Left renal pelvis (tissue), 4 donors: ENCODE measurements at regions not wholly inside any gene's neighbourhood (a gene's known extent, or its start where the extent isn't known, plus 50 kb on each side); places are given as distances from the start of the nearest gene placed in this dataset.
"Not testable (repeated sequence)": the region's sequence is repeated elsewhere in the genome, so short reads cannot be mapped to it uniquely, and the experiment has no call there.

ENCODE experiments used
- DNase-seq, 4 donors: peaks; one replicate each; pipeline ENCODE4 v3.0.0-alpha.2; 2013; ENCODE audit warnings: low read depth in 4 of 4, low spot score in 3 of 4

DNA sequence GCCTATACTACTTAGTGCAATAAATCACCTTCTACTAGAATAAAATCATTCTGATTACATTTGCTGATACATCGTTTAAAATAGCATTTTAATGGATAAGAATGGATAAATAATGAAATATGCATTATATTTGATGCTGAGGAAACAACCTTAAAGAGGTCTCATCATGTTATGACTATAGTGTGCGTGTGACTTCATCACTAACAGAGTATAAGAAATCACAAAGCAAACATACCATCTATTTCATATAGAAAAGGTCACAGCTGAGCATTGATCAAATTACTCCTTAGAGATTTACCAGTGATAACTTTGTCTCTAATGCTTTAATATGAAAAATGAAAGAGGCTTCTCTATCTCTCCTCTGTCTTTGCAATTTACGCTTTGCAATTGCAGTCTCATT, 1620.3 kb upstream of the SLC10A2 start:
- no peak for DNase-seq

DNA sequence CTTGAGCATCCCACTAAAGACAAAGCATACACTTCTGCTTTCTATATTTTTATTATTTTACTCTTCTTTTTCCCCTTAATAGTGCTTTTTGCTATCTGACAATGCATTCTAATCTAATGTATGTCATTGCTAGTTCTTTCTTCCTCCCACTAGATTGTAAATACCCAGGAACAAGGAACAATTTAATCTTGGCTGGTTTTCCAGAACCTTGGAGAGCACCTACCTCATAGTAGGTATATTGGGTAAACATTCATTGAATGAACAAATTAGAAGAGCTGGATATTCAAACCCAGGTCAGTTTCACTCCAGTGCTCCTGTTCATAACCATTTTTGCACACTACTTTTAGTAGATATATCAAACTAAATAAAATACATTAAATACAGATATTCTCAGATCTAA, 1617.6 kb upstream of the SLC10A2 start:
- DNase-seq, result peak in 1 of 4 donors; percentile 2

DNA sequence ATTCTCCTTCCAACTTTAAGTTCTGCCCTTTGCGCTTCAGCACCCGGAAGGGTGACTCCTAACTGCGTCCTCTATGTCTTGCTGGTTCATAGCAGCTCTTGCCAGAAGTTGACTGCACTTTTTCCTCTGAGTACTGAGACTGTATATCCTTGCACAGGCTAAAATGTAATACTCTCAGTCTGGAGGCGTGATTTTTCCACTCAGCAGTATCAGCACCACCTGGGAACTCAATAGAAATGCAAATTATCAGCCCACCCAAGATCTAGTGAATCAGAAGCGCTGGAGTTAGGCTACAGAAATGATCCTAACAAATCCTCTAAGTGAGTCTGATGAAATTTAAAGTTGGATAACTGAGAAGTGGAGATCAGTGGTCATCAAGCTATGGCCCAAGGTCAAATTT, 1611.9 kb upstream of the SLC10A2 start:
- DNase-seq, result no peak

DNA sequence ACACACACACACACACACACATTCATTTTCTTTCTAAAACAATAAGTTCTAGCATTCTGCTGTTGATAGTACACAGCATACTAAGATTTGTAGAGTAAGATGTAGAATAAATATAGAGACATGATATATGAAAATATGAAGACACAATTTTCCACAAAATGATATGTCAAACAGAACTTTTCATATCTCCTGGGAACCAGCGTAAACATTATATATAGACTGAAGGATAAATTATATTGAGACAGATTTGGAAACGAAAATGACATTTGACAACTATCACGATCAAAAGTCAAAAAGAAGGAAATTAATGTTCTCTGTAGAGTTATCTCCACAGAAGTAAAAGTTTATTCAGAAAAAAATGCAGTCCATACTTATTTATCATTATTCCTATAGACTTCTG, 1605.7 kb upstream of the SLC10A2 start:
- DNase-seq, result no peak

DNA sequence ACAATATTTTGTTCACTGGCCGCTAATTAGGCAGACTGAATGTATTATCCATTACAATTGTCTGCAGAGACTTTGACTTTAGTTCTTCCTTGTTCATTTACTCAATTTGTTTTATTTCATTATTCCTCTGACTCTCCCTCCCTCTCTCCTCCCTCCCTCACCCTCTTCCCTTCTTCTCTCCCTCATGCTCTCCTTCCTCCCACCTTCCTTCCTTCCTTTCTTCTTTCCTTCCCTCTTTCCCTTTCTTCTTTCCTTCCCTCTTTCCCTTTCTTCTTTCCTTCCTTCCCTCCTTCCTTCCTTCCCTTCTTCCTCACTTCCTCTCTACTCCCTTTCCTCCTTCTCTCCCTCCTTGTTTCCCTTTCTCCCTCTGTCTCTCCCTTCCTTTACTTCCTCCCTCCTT, 1591.0 kb upstream of the SLC10A2 start:
- no peak for DNase-seq

GRCh38 chr13:104650431-104650830, 1584.2 kb upstream of the SLC10A2 start:
- no peak for DNase-seq

DNA sequence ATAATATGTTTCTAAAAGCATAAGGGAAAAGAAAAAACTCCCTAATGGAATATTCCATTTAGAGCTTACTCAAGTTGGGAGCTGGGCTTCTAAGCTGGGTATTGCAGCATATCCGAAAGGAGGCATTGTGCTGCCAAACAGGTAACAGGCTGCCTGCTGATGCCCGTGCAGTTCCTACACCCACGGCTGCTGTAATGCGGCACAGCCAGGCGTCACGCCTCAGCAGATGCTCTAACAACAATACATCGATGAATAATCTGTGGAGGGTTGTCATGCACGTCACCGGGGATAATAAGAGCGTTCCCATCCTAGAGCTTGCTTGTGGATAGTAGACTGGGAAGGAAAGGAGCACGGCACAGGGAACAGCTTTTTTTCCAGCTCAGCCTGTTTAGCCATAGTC, 1582.1 kb upstream of the SLC10A2 start:
- no peak for DNase-seq

- no peak for DNase-seq
Measured at GRCh38 chr13:104645786-104646185, 1579.6 kb upstream of the SLC10A2 start.

DNA sequence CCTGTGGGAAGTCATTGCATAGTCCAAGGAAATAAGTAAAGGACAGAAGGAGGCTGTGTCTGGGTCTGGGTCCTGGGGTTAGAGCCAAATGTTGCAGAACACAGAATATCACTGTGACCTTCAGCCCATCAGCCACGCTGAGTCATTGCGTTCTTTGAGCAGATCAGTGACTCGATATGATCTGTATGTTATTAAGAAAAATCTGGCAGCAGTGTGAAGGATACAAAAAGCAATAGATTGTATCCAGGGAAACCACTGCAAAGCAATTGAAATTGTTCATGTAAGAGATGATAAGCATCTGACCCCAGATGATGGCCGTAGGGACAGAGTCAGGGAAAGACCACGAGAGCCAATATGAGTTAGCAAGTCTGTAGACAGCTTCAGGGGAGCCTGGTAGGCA, 1575.1 kb upstream of the SLC10A2 start:
- DNase-seq, result no peak

DNA sequence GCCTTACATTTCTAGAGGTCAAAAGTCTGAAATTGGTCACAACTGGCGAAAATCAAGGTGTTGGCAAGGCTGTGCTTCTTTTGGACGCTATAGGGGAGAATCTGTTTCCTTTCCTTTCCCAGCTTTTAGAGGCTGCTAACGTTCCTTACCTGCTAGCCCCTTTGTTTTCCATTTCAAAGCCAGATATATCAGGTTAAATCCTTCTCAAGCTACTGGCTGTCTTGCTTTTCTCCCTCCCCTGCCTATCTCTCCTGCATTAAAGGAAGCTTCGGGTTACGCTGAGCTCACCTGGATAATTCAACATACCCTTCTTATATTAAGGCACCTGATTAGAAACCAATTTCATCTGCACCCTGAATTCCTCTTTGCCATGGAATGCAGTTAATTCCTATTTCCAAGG, 1569.7 kb upstream of the SLC10A2 start:
- no peak for DNase-seq

GRCh38 chr13:104634016-104634415, 1567.8 kb upstream of the SLC10A2 start:
- no peak for DNase-seq

DNA sequence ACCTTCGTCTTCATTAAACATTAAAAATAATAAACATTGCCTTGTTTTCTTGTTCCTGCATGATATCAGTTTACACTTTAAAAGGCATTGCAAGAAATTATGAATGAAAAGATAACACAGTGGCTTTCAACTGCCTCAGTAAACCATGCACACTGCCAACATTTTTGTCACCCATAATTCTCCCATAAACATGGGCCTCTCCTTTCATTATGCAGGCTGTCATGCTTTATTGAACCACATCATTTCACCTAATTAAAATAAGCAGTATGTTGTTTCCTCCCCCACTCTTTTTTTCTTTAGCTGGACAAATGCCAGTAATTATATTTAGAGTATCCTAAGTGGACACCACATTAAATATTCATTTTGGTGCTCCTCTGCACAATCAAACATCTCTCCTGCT, 1566.5 kb upstream of the SLC10A2 start:
- DNase-seq, result peak in 3 of 4 donors; percentile 28 to 40 (median 30)

GRCh38 chr13:104625201-104625600, 1559.0 kb upstream of the SLC10A2 start:
- no peak for DNase-seq

GRCh38 chr13:104616990-104617389, 1550.8 kb upstream of the SLC10A2 start:
- DNase-seq, result no peak

GRCh38 chr13:104614361-104615145, 1548.3 kb upstream of the SLC10A2 start:
- DNase-seq, result no peak

- DNase-seq, result no peak
Measured at GRCh38 chr13:104608331-104608730, 1542.1 kb upstream of the SLC10A2 start.

DNA sequence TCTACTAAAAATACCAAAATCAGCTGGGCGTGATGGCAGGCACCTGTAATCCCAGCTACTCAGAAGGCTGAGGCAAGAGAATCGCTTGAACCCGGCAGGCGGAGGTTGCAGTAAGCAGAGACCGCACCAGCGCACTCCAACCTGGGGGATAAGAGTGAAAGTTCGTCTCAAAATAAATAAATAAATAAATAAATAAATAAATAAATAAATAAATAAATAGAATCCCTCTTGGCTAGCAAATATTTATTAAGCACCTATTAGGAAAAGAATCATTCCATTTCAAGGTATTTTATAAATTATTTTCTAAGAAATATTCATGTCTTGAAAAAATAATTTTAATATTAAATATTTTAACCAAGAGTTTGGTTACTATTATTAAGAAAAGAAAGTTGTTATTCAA, 1539.2 kb upstream of the SLC10A2 start:
- DNase-seq, result not testable (repeated sequence)

DNA sequence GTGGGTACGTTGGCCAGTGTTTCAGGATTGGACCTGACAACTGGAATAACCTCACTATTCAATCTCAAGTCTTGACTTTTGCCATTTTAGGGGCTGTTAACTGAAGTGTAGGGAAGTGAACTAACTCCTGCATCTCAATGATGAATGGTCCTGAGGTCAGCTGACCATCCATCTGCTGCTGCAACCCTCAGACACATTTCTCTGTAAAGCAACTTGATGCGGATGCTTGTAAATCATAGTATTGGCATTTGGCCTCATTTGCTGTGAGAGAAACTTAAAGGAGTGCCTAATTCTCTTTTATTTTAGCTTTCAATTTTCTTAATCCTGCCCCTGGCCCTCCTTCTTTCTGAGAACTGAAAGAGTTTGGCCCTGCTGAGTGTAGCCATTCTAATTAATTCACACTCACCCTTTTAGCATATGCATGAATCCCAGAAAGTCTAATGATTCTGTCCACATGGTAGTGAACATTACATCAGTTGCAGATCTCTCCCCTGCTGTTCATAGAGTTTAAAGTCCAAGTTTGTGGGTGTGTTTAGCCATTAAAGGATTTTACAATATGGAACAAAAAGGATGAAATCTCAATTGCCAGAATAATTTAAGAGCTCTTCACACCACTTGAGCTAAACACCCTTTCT, 1531.4 kb upstream of the SLC10A2 start:
- DNase-seq, result no peak

GRCh38 chr13:104595511-104595910, 1529.3 kb upstream of the SLC10A2 start:
- no peak for DNase-seq

GRCh38 chr13:104594806-104595205, 1528.6 kb upstream of the SLC10A2 start:
- no peak for DNase-seq

- DNase-seq, result no peak
Measured at GRCh38 chr13:104593693-104594092, 1527.5 kb upstream of the SLC10A2 start.

GRCh38 chr13:104593251-104593576, 1527.0 kb upstream of the SLC10A2 start:
- no peak for DNase-seq
